SK-MEL-5 (cell line): ENCODE measurements at regions not wholly inside any gene's neighbourhood (a gene's known extent, or its start where the extent isn't known, plus 50 kb on each side); places are given as distances from the start of the nearest gene placed in this dataset.

ENCODE experiments used
- DNase-seq: peaks from one replicate; pipeline ENCODE4 v3.0.0-alpha.2; 2016; ENCODE audit warnings: low read depth, low spot score
- in situ Hi-C: cut with HindIII; loops from 2 replicates; pipeline ENCODE4 v1.10.0; 2016; ENCODE audit warnings: low sequenced_read_pairs, high pct_unique_total_duplicates, low pct_unique_long_range_greater_than_20kb

- DNase-seq, result no peak
- in situ Hi-C loops, result no loop called here
Measured at GRCh38 chr1:240031009-240031408, 60.7 kb upstream of the FMN2 start.

DNA sequence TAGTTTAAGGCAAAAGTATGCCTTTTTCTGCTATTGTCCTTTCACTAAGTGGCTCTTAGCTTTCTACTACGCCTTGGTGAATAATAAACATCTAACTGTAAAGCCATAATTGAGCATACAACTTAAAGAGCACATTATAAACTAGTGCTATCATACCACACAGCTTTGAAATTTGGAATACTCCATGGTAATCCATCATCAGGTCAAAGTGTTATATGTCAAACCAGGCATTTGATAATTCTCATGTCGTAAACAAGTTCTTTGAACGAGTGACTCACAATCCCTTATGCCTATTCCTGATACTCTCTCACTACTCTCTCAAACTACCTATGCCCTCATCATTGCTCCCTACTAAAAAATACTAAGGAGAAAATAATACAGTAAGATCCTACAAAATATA is 60.3 kb upstream of the FMN2 start:
- no peak for DNase-seq
- in situ Hi-C loops, result no loop called here

DNA sequence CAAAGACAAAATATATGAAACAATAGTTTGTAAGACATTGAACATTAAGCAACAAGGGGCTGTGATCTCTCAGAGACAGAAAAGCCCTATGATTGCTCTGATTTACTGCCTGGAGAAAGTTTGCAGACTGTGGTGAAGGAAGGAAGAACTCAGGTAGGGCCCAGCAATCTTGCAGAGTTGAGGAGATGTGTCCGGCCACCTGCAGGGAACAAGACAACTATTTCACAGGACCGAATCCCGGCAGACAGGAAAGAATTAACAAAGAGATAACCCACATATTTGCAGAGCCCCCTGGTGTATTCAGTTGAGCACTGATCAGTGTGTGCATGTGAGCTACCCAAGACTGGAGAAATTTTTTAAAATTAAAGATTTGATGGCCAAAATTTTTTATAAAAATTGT is 58.3 kb upstream of the FMN2 start:
- in situ Hi-C loops, result no loop called here
- no peak for DNase-seq

GRCh38 chr1:240036526-240036925 is 55.2 kb upstream of the FMN2 start:
- in situ Hi-C loops, result no loop called here
- DNase-seq, result no peak
